Mesenchymal stem cell (in vitro differentiated cells and primary cell): ENCODE measurements at regions not wholly inside any gene's neighbourhood (a gene's known extent, or its start where the extent isn't known, plus 50 kb on each side); places are given as distances from the start of the nearest gene placed in this dataset.

Experiments
- DNase-seq: peaks from one replicate; pipeline ENCODE4 v3.0.0-alpha.2; 2013
- H2AFZ ChIP-seq: one replicate; pipeline ENCODE4 v1.6.1; 2013; ENCODE audit warnings: low read depth, mild to moderate bottlenecking, control low read depth, inconsistent platforms, low read length, moderate library complexity
- H2AK5ac ChIP-seq: 2 replicates; pipeline ENCODE4 v1.6.1; 2013; ENCODE audit warnings: low read length, moderate library complexity, mild to moderate bottlenecking, inconsistent platforms; ENCODE audit not compliant: severe bottlenecking
- H2BK120ac ChIP-seq: one replicate; pipeline ENCODE4 v1.6.1; 2013; ENCODE audit warnings: low read depth, mild to moderate bottlenecking, inconsistent platforms, low read length, moderate library complexity
- H2BK12ac ChIP-seq, 2 experiments: one replicate each; pipeline ENCODE4 v1.6.1; 2013; ENCODE audit warnings: inconsistent platforms in 2 of 2, low read length in 2 of 2, mild to moderate bottlenecking in 2 of 2, moderate library complexity in 2 of 2, control low read depth in 1 of 2
- H2BK15ac ChIP-seq: one replicate; pipeline ENCODE4 v1.6.1; 2013; ENCODE audit warnings: mild to moderate bottlenecking, low read depth, inconsistent platforms; ENCODE audit not compliant: poor library complexity, severe bottlenecking
- H2BK5ac ChIP-seq: 2 replicates; pipeline ENCODE4 v1.6.1; 2013; ENCODE audit warnings: low read depth, mild to moderate bottlenecking, low read length, control low read depth, inconsistent platforms; ENCODE audit not compliant: poor library complexity, severe bottlenecking
- H3K14ac ChIP-seq, 2 experiments: one replicate each; pipeline ENCODE4 v1.6.1; 2013; ENCODE audit warnings: inconsistent platforms in 2 of 2, low read length in 2 of 2, control low read depth in 1 of 2, mild to moderate bottlenecking in 1 of 2, moderate library complexity in 1 of 2
- H3K18ac ChIP-seq, 2 experiments: one replicate each; pipeline ENCODE4 v1.6.1; 2013; ENCODE audit warnings: inconsistent platforms in 2 of 2, low read length in 2 of 2, control low read depth in 1 of 2, low read depth in 1 of 2, mild to moderate bottlenecking in 1 of 2
- H3K23ac ChIP-seq, 2 experiments: one replicate each; pipeline ENCODE4 v1.6.1; 2013; ENCODE audit warnings: inconsistent platforms in 2 of 2, low read length in 2 of 2, mild to moderate bottlenecking in 2 of 2, moderate library complexity in 2 of 2, control low read depth in 1 of 2
- H3K27ac ChIP-seq: 2 replicates; pipeline ENCODE4 v1.5.1; 2013; ENCODE audit warnings: mild to moderate bottlenecking, moderate library complexity, low read length, control low read depth, inconsistent platforms; ENCODE audit not compliant: poor library complexity, severe bottlenecking
- H3K27me3 ChIP-seq, 2 experiments: 2 replicates each; pipeline versions ENCODE4 v1.6.1 to v1.7.0; 2013; ENCODE audit warnings: low read length in 2 of 2, mild to moderate bottlenecking in 2 of 2, moderate library complexity in 2 of 2, control low read depth in 1 of 2, inconsistent platforms in 1 of 2; ENCODE audit not compliant: control insufficient read depth in 1 of 2, insufficient read depth in 1 of 2
- H3K36me3 ChIP-seq, 2 experiments: 2 replicates each; pipeline versions ENCODE4 v1.6.1 to v1.7.0; 2013; ENCODE audit warnings: low read length in 2 of 2, control low read depth in 1 of 2, inconsistent platforms in 1 of 2, low read depth in 1 of 2, mild to moderate bottlenecking in 1 of 2; ENCODE audit not compliant: insufficient read depth in 2 of 2, control insufficient read depth in 1 of 2
- H3K4ac ChIP-seq, 2 experiments: one replicate each; pipeline ENCODE4 v1.6.1; 2013; ENCODE audit warnings: inconsistent platforms in 2 of 2, low read length in 2 of 2, mild to moderate bottlenecking in 2 of 2, moderate library complexity in 2 of 2, control low read depth in 1 of 2, low read depth in 1 of 2
- H3K4me1 ChIP-seq: 2 replicates; pipeline ENCODE4 v1.6.1; 2013; ENCODE audit warnings: low read depth, low read length, control low read depth; ENCODE audit not compliant: control insufficient read depth, insufficient read depth
- H3K4me2 ChIP-seq: 2 replicates; pipeline ENCODE4 v1.6.1; 2013; ENCODE audit warnings: low read length, mild to moderate bottlenecking, inconsistent platforms; ENCODE audit not compliant: poor library complexity, severe bottlenecking
- H3K4me3 ChIP-seq, 2 experiments: 2 replicates each; pipeline versions ENCODE4 v1.5.1 to v1.7.0; 2013; ENCODE audit warnings: low read length in 2 of 2, mild to moderate bottlenecking in 2 of 2, control low read depth in 1 of 2, low read depth in 1 of 2; ENCODE audit not compliant: insufficient read depth in 1 of 2
- H3K79me1 ChIP-seq: replicated peaks from 2 replicates; pipeline ENCODE4 v1.6.1; 2013; ENCODE audit warnings: mild to moderate bottlenecking, control low read depth, low read length, inconsistent platforms; ENCODE audit not compliant: poor library complexity, severe bottlenecking
- H3K9ac ChIP-seq: 2 replicates; pipeline ENCODE4 v1.7.0; 2013; ENCODE audit warnings: mild to moderate bottlenecking, low read length, moderate library complexity
- H3K9me3 ChIP-seq: 2 replicates; pipeline ENCODE4 v1.7.0; 2013; ENCODE audit warnings: mild to moderate bottlenecking, low read length; ENCODE audit not compliant: control insufficient read depth
- H4K8ac ChIP-seq: one replicate; pipeline ENCODE4 v1.6.1; 2013; ENCODE audit warnings: inconsistent platforms, mild to moderate bottlenecking, low read length, moderate library complexity
- H4K91ac ChIP-seq: one replicate; pipeline ENCODE4 v1.6.1; 2013; ENCODE audit warnings: mild to moderate bottlenecking, low read length, inconsistent platforms
- WGBS: methylation state at CpG from one replicate; pipeline ENCODE4 v1.1.7; 2013; ENCODE audit warnings: mixed read lengths; 5-methylcytosine and 5-hydroxymethylcytosine counted together

GRCh38 chr2:15796167-15796942 is 144.0 kb upstream of the MYCN start:
- no peaks in the 10 kb centered on the region for H3K79me1 ChIP-seq

GRCh38 chr2:15797231-15797938 is 143.0 kb upstream of the MYCN start:
- no peak for DNase-seq
- Histone ChIP-seq H4K91ac (no peak overlapping the region), H3K18ac (no peak overlapping the region), H3K23ac (no peak overlapping the region), H2BK15ac (no peak overlapping the region), H2BK5ac (no peak overlapping the region), H3K4ac (no peak overlapping the region), H3K9ac (no peak overlapping the region), H3K27me3 (peaks cover 52 to 61% of the 10 kb centered on the region in 2 experiments), H3K79me1 (no peaks in the 10 kb centered on the region), H2AFZ (no peak overlapping the region), H3K4me2 (no peak overlapping the region), H3K27ac (no peak overlapping the region), H3K4me3 (no peak overlapping the region), H4K8ac (no peak overlapping the region), H3K9me3 (no peaks in the 10 kb centered on the region), H2BK12ac (no peak overlapping the region), H2AK5ac (no peak overlapping the region), H3K4me1 (peaks cover 5% of the 10 kb centered on the region), H2BK120ac (no peak overlapping the region), H3K36me3 (no peaks in the 10 kb centered on the region), H3K14ac (no peak overlapping the region)
- 70% methylated on average over 10 of the region's 11 CpGs for WGBS

More at GRCh38 chr2:15796167-15796942, 144.0 kb upstream of the MYCN start:
- H3K36me3 ChIP-seq = no peaks in the 10 kb centered on the region
- no peak overlapping the region for H4K8ac ChIP-seq
- no peak overlapping the region for H3K14ac ChIP-seq
- H2BK5ac ChIP-seq = no peak overlapping the region
- H3K9me3 ChIP-seq = no peaks in the 10 kb centered on the region
- no peak overlapping the region for H2AK5ac ChIP-seq
- H4K91ac ChIP-seq = no peak overlapping the region
- H3K23ac ChIP-seq = no peak overlapping the region
- no peak overlapping the region for H3K4me3 ChIP-seq
- H2AFZ ChIP-seq = no peak overlapping the region
- H2BK120ac ChIP-seq = no peak overlapping the region
- H3K4me1 ChIP-seq = peaks cover 5% of the 10 kb centered on the region
- H3K27me3 ChIP-seq = peaks cover 52 to 57% of the 10 kb centered on the region in 2 experiments
- H3K27ac ChIP-seq = no peak overlapping the region
- H3K9ac ChIP-seq = no peak overlapping the region
- no peak overlapping the region for H3K4me2 ChIP-seq
- no peak overlapping the region for H3K18ac ChIP-seq
- H2BK12ac ChIP-seq = no peak overlapping the region
- no peak for DNase-seq
- H2BK15ac ChIP-seq = no peak overlapping the region
- no peak overlapping the region for H3K4ac ChIP-seq
- WGBS = 79% methylated on average over 9 of the region's 9 CpGs

GRCh38 chr2:15797939-15798281 is 142.4 kb upstream of the MYCN start:
- H3K36me3 ChIP-seq = no peaks in the 10 kb centered on the region
- H3K18ac ChIP-seq = no peak overlapping the region
- H4K8ac ChIP-seq = no peak overlapping the region
- no peak overlapping the region for H3K4me2 ChIP-seq
- no peak overlapping the region for H3K14ac ChIP-seq
- H2AK5ac ChIP-seq = no peak overlapping the region
- H3K9ac ChIP-seq = no peak overlapping the region
- no peaks in the 10 kb centered on the region for H3K79me1 ChIP-seq
- H3K9me3 ChIP-seq = no peaks in the 10 kb centered on the region
- H2BK5ac ChIP-seq = no peak overlapping the region
- DNase-seq = no peak
- H3K4me3 ChIP-seq = no peak overlapping the region
- no peak overlapping the region for H2AFZ ChIP-seq
- peaks cover 8% of the 10 kb centered on the region for H3K4me1 ChIP-seq
- no peak overlapping the region for H3K27ac ChIP-seq
- no peak overlapping the region for H3K23ac ChIP-seq
- H3K4ac ChIP-seq = no peak overlapping the region
- H3K27me3 ChIP-seq = peaks cover 56 to 65% of the 10 kb centered on the region in 2 experiments
- H2BK12ac ChIP-seq = no peak overlapping the region
- no peak overlapping the region for H2BK15ac ChIP-seq
- no peak overlapping the region for H2BK120ac ChIP-seq
- no peak overlapping the region for H4K91ac ChIP-seq
- 82% methylated on average over 5 of the region's 5 CpGs for WGBS

- no peak for DNase-seq
Measured at GRCh38 chr2:15798701-15799431, 141.5 kb upstream of the MYCN start.

More at GRCh38 chr2:15798701-15799431, 141.5 kb upstream of the MYCN start:
- no peak overlapping the region for H2BK120ac ChIP-seq
- H2BK5ac ChIP-seq = no peak overlapping the region
- H2BK15ac ChIP-seq = no peak overlapping the region
- no peak overlapping the region for H2AK5ac ChIP-seq
- H3K14ac ChIP-seq = no peak overlapping the region
- no peak overlapping the region for H2BK12ac ChIP-seq
- H3K4me2 ChIP-seq = no peak overlapping the region
- no peak overlapping the region for H3K27ac ChIP-seq
- H3K18ac ChIP-seq = no peak overlapping the region
- WGBS = 82% methylated on average over 5 of the region's 5 CpGs
- no peak overlapping the region for H4K91ac ChIP-seq
- no peak overlapping the region for H3K9ac ChIP-seq
- no peak overlapping the region for H3K4me3 ChIP-seq
- no peaks in the 10 kb centered on the region for H3K9me3 ChIP-seq
- H3K36me3 ChIP-seq = no peaks in the 10 kb centered on the region
- peaks cover 53 to 63% of the 10 kb centered on the region in 2 experiments for H3K27me3 ChIP-seq
- peaks cover 12% of the 10 kb centered on the region for H3K4me1 ChIP-seq
- no peak overlapping the region for H3K23ac ChIP-seq
- no peaks in the 10 kb centered on the region for H3K79me1 ChIP-seq
- no peak overlapping the region for H4K8ac ChIP-seq
- no peak overlapping the region for H3K4ac ChIP-seq
- no peak overlapping the region for H2AFZ ChIP-seq
